Upper lobe of left lung (tissue), 4 donors: ENCODE measurements at regions not wholly inside any gene's neighbourhood (a gene's known extent, or its start where the extent isn't known, plus 50 kb on each side); places are given as distances from the start of the nearest gene placed in this dataset.

ENCODE experiments used
- CTCF ChIP-seq, 6 experiments: fragments of 450-650 bp in 4 of 6; fragments of 200-600 bp in 2 of 6; sonication (generic) in 2 of 6; IDR thresholded peaks; one replicate each; pipeline ENCODE4 v1.5.1; 2016 to 2019; ENCODE audit warnings: antibody characterized with exemption in 6 of 6
- EP300 ChIP-seq, 4 donors: sonication (generic); formaldehyde crosslinking; IDR thresholded peaks; one replicate each; pipeline ENCODE4 v1.5.1; 2017; ENCODE audit warnings: antibody characterized with exemption in 4 of 4, control low read depth in 2 of 4

GRCh38 chr20:7622399-7622961 is 317.8 kb downstream of the HAO1 start:
- no peak for TF ChIP-seq EP300 (IDR thresholded peaks at IDR 0.05)
- TF ChIP-seq CTCF (IDR thresholded peaks at IDR 0.05): no peak
